PC-3 (cell line): ENCODE measurements at regions not wholly inside any gene's neighbourhood (a gene's known extent, or its start where the extent isn't known, plus 50 kb on each side); places are given as distances from the start of the nearest gene placed in this dataset.

Experiments
- ATAC-seq: fragments of 200-7000 bp; cut with Tn5 transposase; 2 replicates; pipeline ENCODE4 v1.9.1; 2020; ENCODE audit warnings: mild to moderate bottlenecking, moderate library complexity
- BruUV-seq: library from RNA; stranded (reverse); fragments of 400-500 nt; replicated peaks from 2 replicates; lab custom pipeline; 2021; lab: Mats Ljungman, UMichigan
- CTCF ChIA-PET: fragments of 300-600 bp; sonication (Branson Sonifier 250); formaldehyde crosslinking; loops from one replicate; lab custom pipeline; 2022; ENCODE audit warnings: antibody characterized with exemption; lab: Charles Lee
- POLR2A ChIA-PET: fragments of 300-600 bp; sonication (Branson Sonifier 250); formaldehyde crosslinking; loops from one replicate; lab custom pipeline; 2022; ENCODE audit warnings: antibody characterized with exemption; ENCODE audit not compliant: unreplicated experiment; lab: Charles Lee
- DNase-seq: peaks from one replicate; pipeline ENCODE4 v3.0.0-alpha.2; 2015
- H2AFZ ChIP-seq: fragments of 300-600 bp; sonication (generic); 2 replicates; pipeline ENCODE4 v1.6.0; 2016; ENCODE audit warnings: antibody characterized with exemption, low read length
- H3F3A ChIP-seq: fragments of 300-600 bp; sonication (generic); one replicate; pipeline ENCODE4 v1.6.0; 2017; ENCODE audit warnings: antibody characterized with exemption, low read length, control low read depth, mild to moderate bottlenecking; ENCODE audit not compliant: unreplicated experiment
- H3K27ac ChIP-seq: fragments of 300-600 bp; sonication (generic); 2 replicates; pipeline ENCODE4 v1.5.1; 2016; ENCODE audit warnings: mild to moderate bottlenecking, low read length
- H3K27me3 ChIP-seq: fragments of 300-600 bp; sonication (generic); 2 replicates; pipeline ENCODE4 v1.6.1; 2016; ENCODE audit warnings: low read length, mixed read lengths
- H3K36me3 ChIP-seq: fragments of 300-600 bp; sonication (generic); 2 replicates; pipeline ENCODE4 v1.6.1; 2016; ENCODE audit warnings: low read depth, mixed run types, low read length, mixed read lengths
- H3K4me1 ChIP-seq: fragments of 300-600 bp; sonication (generic); 2 replicates; pipeline ENCODE4 v1.5.1; 2016; ENCODE audit warnings: low read length; ENCODE audit not compliant: insufficient read depth
- H3K4me2 ChIP-seq: fragments of 300-600 bp; sonication (generic); 2 replicates; pipeline ENCODE4 v1.6.0; 2016; ENCODE audit warnings: low read length
- H3K4me3 ChIP-seq: fragments of 300-600 bp; sonication (generic); 2 replicates; pipeline ENCODE4 v1.5.1; 2016; ENCODE audit warnings: mild to moderate bottlenecking, low read length, mixed read lengths
- H3K79me2 ChIP-seq: fragments of 300-600 bp; sonication (generic); 2 replicates; pipeline ENCODE4 v1.6.1; 2017; ENCODE audit warnings: low read length, mixed read lengths
- H3K9ac ChIP-seq: fragments of 300-600 bp; sonication (generic); 2 replicates; pipeline ENCODE4 v1.6.0; 2016; ENCODE audit warnings: mild to moderate bottlenecking, low read length
- H3K9me2 ChIP-seq: fragments of 300-600 bp; sonication (generic); replicated peaks from 2 replicates; pipeline ENCODE4 v1.6.1; 2016; ENCODE audit warnings: mixed run types, low read length, mixed read lengths
- H3K9me3 ChIP-seq: fragments of 300-600 bp; sonication (generic); 2 replicates; pipeline ENCODE4 v1.6.1; 2016; ENCODE audit warnings: low read length, mixed read lengths
- H4K20me1 ChIP-seq: fragments of 300-600 bp; sonication (generic); 2 replicates; pipeline ENCODE4 v1.6.1; 2016; ENCODE audit warnings: low read length, mixed read lengths
- CTCF ChIP-seq: fragments of 300-600 bp; sonication (generic); conservative IDR thresholded peaks from 2 replicates; pipeline ENCODE4 v1.5.1; 2017; ENCODE audit warnings: antibody characterized with exemption, low read depth, mild to moderate bottlenecking, low read length
- EZH2 ChIP-seq: fragments of 300-600 bp; sonication (generic); IDR thresholded peaks from one replicate; pipeline ENCODE4 v1.6.1; 2017; ENCODE audit warnings: antibody characterized with exemption, mild to moderate bottlenecking, low read length; ENCODE audit not compliant: unreplicated experiment
- EZH2phosphoT487 ChIP-seq: fragments of 300-600 bp; sonication (generic); IDR thresholded peaks from 2 replicates; pipeline ENCODE4 v1.6.1; 2018; ENCODE audit warnings: mild to moderate bottlenecking, antibody characterized with exemption, low read length, borderline replicate concordance
- intact Hi-C: fragments of 100-400 bp; cut with micrococcal nuclease; formaldehyde crosslinking; loops from 2 replicates; pipeline ENCODE4 v1.9.0; 2023

- Histone ChIP-seq H3K4me2 (no peak overlapping the region), H3K9me3 (no peaks in the 10 kb centered on the region), H2AFZ (no peak overlapping the region), H3F3A (no peaks in the 10 kb centered on the region), H3K4me1 (no peaks in the 10 kb centered on the region), H3K9ac (no peak overlapping the region), H3K9me2 (no peaks in the 10 kb centered on the region), H3K79me2 (no peaks in the 10 kb centered on the region), H4K20me1 (no peaks in the 10 kb centered on the region), H3K36me3 (no peaks in the 10 kb centered on the region), H3K27ac (no peak overlapping the region), H3K4me3 (no peak overlapping the region), H3K27me3 (peaks cover 79% of the 10 kb centered on the region)
- no peak for DNase-seq
- TF ChIP-seq EZH2phosphoT487, result no peak
- TF ChIP-seq EZH2, result no peak
- TF ChIP-seq CTCF, result no peak
- CTCF ChIA-PET, result no interaction called here
- intact Hi-C loops, result no loop called here
- POLR2A ChIA-PET, result no interaction called here
- no TSS peak for BruUV-seq
- ATAC-seq, result no peak
Measured at GRCh38 chr1:83762039-83762365, 236.9 kb downstream of the TTLL7 start.

GRCh38 chr1:83761167-83762038 is 237.5 kb downstream of the TTLL7 start:
- Histone ChIP-seq H3K9me3 (no peaks in the 10 kb centered on the region), H3K4me2 (no peak overlapping the region), H2AFZ (no peak overlapping the region), H3K4me3 (no peak overlapping the region), H3F3A (no peaks in the 10 kb centered on the region), H3K4me1 (no peaks in the 10 kb centered on the region), H3K36me3 (no peaks in the 10 kb centered on the region), H3K27me3 (peaks cover 74% of the 10 kb centered on the region), H3K79me2 (no peaks in the 10 kb centered on the region), H4K20me1 (no peaks in the 10 kb centered on the region), H3K27ac (no peak overlapping the region), H3K9ac (no peak overlapping the region), H3K9me2 (no peaks in the 10 kb centered on the region)
- no TSS peak for BruUV-seq
- intact Hi-C loops, result no loop called here
- no peak for ATAC-seq
- ChIA-PET CTCF (no interaction called here), POLR2A (no interaction called here)
- DNase-seq, result no peak
- TF ChIP-seq CTCF (no peak), EZH2 (no peak), EZH2phosphoT487 (no peak)

- intact Hi-C loops, result no loop called here
- no peak overlapping the region for H3K27ac ChIP-seq
- no TSS peak for BruUV-seq
- H3K4me1 ChIP-seq, result no peaks in the 10 kb centered on the region
- no peak overlapping the region for H2AFZ ChIP-seq
- no peaks in the 10 kb centered on the region for H3K9me3 ChIP-seq
- POLR2A ChIA-PET, result no interaction called here
- no peaks in the 10 kb centered on the region for H3K79me2 ChIP-seq
- H4K20me1 ChIP-seq, result no peaks in the 10 kb centered on the region
- peaks cover 73% of the 10 kb centered on the region for H3K27me3 ChIP-seq
- DNase-seq, result no peak
- no peaks in the 10 kb centered on the region for H3F3A ChIP-seq
- no peak overlapping the region for H3K4me2 ChIP-seq
- H3K9ac ChIP-seq, result no peak overlapping the region
- no peaks in the 10 kb centered on the region for H3K36me3 ChIP-seq
- no peaks in the 10 kb centered on the region for H3K9me2 ChIP-seq
- no peak for TF ChIP-seq EZH2phosphoT487
- TF ChIP-seq EZH2, result no peak
- TF ChIP-seq CTCF, result no peak
- CTCF ChIA-PET, result no interaction called here
- no peak for ATAC-seq
- H3K4me3 ChIP-seq, result no peak overlapping the region
Measured at GRCh38 chr1:83760226-83761021, 238.5 kb downstream of the TTLL7 start.
